ENCODE measurements at regions not wholly inside any gene's neighbourhood (a gene's known extent, or its start where the extent isn't known, plus 50 kb on each side); places are given as distances from the start of the nearest gene placed in this dataset.
"Not testable (repeated sequence)": the region's sequence is repeated elsewhere in the genome, so short reads cannot be mapped to it uniquely, and the experiment has no call there.

DNA sequence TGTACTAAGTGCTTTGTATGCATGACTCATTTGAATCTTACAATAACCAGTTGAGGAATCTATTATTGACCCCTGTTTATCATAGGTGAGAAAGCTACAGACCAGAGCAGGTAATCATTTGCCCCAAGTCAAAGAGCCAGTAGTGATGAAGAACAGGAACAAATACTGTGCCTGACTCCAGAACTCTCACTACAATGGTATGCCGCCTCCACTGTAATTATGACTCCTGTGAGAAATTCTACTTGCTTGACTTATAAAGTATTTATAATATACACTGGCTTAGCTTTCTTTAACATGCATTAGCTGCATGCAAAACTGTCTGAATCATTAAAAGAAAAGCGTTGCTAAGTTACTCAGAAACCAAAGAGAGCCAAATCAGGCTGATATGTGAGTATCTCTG is 92.6 kb downstream of the ZNF281 start:
- no peak for DNase-seq

DNA sequence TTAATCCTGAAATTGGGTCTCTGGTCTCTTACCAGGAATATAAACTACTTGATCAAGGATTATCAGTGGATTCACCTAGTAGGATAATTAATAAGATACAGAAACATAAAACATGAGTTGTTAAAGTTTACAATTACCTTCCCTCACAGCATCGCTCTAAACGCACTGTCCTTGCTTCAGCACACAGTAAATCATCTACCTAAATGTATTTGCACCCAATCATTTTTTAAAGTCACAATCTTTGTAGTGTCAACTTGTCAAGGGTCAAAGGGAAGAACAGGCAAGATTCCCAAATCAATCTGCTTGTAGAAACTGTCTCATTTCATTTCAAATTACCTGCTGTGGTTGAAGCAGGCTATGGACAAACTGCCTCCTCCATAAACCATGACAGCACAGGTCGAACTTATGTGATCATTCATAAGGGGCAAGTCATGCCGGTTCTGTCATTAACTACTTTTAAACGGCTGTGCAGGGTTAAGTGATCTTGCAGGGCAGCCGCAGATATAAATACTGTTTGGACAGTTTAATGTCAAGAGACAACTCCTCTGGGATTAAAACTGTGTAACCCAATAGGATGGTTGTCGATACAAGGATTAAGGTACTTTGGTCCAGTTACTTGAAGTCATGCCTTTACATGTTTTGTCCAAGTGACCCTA is 93.6 kb downstream of the ZNF281 start:
- DNase-seq = no peak

DNA sequence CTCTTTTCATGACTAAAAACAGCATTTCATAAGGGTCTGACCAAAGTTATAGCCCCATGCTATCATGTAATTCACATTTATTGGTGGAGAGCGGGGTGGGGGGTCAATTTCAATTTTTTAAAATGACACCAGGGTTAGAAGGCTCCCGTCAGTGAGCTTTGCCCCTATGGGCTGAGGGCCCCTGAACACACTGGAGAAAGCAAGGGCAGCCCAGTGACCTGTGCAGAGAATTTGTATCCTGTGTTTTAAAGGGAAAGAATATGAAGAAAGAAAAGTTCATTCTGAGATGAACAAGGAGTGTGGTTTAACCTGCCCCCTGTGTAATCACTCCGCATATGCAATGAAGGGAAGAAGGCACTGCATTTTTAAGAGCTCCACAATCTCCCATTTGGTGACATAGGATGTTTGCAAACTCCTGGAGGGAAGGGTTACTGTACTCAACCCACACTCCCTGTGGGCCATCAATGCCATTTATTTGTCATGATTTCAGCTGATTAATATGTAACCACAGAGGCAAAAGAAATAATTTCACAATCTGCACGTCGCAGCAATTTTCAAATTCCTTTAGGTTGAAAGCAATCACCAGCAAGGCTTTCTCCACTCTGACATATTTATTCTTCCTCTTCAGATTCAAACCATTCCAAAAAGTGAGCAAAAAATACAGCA is 95.6 kb downstream of the ZNF281 start:
- no peak for DNase-seq

DNA sequence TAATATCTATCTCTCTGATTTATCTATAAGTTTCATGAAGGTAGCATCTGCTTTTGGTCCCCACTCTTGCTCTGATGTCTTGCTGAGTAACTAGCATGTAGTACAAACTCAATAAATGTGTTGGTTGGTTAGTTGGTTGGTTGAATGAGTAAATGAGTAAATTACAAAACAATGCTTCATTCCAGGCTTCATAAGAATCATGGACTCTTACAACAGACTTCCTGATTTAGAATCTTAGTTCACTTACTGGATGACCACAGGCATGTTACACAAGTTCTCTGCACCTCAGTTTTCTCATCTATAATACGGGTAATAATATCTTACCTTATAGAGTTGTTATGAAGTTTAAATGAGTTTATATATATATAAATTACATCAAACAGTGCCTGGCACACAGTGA is 98.6 kb downstream of the ZNF281 start:
- no peak for DNase-seq

DNA sequence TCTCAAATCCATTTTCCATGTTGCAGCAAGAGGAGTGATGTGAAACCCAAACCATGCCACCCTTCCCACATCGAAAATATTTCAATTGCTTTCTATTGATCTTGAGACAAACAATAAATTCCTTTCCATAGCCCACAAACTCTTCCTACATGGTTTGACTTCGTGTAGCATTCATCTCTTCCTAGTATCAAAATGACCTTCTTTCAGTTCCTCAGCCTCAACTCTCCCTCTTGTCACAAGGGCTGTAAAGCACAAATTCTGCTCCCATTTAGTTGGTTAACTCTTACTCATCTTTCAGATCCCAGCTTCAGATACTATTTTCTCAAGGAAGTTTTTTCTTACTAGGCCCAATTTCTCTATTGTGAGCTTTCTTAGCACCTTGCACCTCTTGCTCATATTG is 99.0 kb downstream of the ZNF281 start:
- DNase-seq = no peak

DNA sequence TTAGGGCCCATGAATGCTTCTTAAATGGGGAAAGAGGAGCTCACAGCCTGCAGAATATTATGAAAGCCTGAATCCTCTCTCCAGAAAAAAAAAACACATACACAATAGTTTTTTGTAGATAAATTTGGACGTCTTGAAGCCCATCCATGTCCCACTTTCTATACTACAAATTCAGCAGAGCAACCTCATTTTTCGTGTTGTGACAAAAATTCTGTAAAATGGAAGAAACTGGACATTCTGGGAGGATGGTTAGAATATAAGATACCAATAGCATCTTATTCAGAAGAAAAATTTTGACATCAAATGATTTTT is 102.1 kb downstream of the ZNF281 start:
- no peak for DNase-seq

DNA sequence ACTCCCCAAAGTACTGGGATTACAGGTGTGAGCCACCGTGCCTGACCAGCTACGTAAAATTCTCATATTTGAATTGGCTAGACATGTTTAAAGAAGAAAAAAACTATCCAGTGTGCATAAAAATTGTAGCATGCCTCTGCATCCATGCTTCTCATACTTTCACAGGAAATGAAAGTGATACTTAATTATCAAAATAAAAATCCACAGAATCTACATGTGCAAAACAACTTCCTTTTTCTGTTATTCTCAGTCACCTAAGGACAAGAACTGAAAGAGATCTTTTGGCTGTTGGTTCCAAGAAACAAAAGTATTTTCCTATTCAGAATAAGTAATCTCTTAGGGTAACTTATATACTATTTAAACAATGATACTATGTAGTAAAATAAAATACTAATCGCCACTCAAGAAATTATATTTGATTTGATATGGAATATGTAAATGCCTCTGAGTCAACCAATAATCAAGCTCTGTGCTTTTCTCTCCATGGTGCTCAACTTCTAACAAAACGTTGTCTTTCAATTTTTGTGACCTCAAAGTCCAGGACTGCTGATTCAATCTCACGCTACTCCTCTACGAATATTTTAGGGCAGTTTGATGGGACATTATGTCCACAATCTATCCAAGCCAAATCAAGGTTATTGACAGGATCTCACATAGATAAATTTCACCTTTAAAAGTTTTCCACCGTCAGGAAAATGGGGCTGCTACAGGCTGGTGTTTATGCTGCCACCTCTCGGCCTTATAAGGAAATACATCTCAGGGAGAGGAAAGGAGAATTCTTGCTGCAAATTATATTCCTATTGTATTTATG is 102.7 kb downstream of the ZNF281 start:
- no peak for DNase-seq

DNA sequence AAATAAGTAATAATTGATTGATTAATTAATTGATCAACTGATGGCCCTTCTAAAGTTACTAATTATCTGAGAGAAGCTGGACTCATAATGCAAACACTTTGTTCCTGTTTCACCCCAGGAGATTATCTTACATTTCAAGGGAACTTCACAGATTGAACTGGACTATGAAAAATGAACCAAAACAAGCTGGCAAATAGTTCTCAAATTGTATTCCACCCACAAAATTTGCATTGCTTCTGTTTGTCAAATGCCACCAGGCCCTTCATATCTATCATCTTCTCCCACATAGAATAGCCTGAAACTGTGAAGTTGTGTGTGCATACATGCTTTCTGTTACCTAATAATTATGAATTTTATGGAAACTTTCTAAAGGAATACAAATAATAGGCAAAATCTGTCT is 104.0 kb downstream of the ZNF281 start:
- no peak for DNase-seq

DNA sequence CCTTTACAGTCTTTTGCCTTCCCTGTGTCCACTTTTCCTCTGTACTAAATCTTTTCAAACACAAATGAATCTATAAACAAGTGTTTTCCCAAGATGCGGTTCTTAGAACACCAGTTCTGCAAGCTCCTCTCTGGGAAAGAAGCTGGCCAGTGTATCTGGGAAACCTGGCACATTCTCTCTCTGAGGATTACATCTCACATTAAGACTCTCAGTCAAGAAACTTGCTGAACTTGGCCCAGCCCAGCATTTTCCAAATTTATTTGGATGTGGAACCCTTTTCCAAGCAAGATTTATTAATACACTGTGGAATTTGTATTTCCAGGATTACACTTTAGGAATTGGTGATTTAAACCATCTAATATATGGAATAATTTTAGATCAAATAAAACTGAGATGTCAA is 105.7 kb downstream of the ZNF281 start:
- DNase-seq = no peak

DNA sequence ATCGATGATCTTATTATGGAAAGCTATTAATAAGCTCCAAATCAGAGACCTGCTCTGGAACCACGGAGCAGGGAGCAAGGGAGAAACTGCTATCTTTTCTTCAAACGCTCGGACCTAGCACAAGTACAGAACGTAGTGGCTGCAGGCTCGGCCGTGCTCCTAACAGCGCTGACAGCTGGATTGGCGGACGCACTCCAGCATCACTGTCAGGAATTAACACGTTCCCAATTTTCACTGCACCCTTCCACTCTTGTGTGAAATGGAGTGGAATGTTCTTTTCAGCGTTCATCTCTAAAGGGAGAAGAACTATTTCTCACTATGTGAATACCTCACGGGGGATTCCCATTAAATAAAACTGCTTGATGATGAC is 106.9 kb downstream of the ZNF281 start:
- DNase-seq = no peak

DNA sequence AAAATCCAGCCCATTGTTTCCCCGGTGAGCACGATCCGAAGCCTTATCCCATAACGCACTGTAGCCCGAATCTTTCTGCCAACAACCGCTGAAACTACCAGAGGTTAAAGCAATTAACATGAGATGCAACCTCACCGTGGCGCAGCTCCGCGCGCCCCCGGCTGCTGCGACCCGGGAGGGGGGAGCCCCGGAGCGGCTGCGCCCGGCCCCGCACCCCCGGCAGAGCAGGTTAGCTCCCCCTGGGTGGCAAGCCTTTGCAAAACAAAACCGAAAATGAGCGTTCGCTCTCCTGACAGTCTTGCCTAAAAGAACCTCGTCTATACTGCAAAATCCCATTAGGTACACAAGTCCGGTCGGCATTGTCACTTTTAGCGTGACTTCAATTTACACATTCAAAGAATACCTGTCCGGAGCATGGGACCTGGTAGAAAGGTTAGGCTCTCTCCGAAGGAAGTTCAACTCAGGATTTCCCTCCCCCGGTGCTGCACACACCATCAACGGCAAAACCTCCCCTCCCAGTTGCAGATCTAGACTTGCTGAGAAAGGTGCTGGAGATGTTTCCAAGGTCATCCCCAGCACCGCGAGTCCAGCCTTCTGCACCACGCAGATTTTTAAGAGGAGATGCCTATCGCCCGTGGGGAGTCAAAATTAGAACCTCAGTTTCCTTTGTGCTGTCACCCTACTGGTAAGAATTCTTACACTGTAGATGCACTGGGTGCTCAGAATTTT is 107.5 kb downstream of the ZNF281 start:
- peak; percentile 57 for DNase-seq

DNA sequence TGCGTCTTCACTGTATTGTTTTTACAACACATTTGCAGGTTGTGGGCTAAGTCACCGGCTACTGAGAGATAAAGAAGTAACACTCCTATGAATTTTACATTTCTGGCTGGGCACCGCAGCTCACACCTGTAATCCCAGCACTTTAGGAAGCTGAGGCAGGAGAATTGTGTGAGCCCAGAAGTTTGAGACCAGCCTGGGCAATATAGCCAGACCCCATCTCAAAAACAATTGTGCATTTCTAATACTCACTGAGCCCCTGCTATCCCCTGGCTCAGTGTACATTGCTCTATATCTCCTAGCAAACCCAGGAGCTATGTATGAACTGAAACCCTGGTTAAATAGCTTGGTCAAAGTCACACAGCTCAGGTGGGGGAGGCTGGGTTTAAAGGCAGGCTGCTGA is 108.7 kb downstream of the ZNF281 start:
- DNase-seq = no peak

DNA sequence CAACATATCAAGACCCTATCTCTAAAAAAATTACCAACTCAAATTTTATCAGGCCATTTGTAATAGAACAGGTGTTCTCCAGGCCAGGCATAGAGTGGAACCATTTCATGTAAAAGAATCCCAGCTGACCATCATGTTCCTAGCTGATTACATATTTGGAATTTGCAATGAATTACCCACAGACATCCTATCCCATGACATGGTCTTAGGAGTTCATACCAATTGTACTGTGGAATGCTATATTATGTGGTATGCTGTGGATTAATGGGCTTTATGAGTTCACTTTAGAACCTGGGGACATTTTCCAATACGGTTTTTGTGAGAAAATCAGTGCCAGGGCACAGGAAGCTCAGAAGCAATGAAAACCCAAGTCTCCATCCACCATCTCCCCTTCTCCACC is 110.3 kb downstream of the ZNF281 start:
- DNase-seq = no peak

DNA sequence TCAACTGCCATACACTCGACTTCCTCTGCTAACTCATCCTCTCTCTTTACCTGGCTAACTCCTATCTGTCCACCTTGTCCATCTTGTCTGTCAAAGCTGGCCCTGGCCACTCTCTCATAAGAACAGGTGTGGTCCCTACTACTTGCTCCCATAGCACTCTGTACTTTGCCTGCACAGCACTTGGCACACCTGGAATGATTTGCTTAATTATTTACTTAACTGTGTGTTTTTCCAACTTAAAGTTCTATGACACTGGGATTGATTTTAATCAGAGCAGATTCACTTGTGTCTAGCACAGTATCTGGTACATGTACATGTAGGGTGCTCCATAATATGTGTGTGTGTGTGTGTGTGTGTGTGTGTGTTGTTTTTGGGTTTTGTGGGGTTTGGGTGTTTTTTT is 111.6 kb downstream of the ZNF281 start:
- DNase-seq = no peak

DNA sequence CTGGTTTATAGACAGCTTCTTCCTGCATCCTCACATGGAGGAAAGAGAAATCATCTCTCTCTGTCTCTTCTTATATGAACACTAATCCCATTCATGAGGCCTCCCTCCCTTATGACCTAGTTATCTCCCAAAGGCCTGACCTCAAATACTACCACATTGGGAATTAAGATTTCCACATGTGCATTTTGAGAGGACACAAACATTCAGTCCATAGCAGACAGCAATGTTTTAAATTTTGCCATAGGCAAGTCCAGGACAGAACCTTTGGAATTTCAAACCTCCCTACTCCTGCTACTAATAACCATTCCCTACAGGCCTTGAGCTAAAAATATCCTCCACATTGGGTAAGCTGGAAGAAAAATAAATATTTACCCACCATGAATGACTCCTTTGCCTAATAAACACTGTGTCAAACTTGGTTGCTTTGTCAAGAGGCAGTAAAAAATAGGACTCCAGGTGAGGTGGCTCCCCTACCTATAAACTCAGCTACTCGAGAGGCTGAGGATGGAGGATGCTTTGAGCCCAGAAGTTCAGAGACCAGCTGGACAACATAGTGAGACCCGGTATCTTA is 113.7 kb downstream of the ZNF281 start:
- no peak for DNase-seq

DNA sequence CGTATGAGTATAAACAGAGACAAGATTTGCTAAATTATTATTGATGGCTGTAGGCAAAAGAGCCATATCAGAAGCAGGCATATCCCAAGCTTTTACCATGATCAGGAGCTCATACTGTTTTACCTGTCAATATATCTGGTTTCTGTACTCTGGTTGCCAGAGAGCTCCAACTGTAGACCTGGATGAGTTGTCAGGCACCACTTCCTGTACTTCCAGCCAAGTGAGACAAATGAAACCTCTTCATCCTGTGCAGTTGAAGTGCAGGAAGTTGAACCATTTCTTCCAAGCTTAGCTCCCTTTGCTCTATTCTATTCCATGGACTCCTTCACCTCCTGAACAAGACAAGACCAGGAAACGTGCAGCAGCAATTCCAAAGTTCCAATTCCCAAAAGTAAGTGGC is 115.6 kb downstream of the ZNF281 start:
- DNase-seq = no peak

DNA sequence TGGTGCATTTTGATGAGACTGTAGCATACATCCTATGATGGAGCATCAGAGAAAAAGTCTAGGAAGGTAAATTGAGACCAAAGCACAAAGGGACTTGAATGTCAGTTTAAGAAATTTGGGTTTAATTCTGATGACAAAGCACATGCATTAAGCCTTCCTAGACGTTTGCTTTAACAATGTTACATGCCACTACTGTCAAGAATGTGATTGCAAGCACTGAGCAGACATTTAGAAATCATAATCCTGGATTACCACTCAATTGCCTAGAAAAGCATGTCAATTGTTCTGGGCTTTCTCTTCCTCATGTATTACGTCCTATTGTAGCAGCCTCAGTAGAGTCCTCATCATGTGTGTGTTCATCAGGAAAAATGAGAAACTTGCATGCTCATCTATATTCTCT is 117.1 kb downstream of the ZNF281 start:
- DNase-seq = no peak

DNA sequence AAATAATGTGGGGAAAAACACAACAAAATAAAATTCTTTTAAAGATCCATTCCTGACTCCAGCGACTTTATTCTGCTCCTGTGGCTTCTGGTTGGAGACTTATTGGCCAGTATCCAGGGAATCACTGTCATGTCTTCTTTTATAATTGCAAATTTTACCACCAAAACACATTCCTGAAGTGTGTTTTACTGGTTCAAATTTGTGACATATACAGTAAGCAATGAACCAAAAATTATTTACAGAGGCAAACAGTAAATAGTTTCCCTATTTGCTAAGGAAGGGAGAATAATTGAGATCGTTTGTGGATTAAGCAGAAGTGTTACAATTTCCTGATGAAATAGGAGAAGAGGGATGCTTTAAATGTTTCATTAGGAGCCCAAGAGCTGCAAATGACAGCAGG is 118.7 kb downstream of the ZNF281 start:
- DNase-seq = no peak

DNA sequence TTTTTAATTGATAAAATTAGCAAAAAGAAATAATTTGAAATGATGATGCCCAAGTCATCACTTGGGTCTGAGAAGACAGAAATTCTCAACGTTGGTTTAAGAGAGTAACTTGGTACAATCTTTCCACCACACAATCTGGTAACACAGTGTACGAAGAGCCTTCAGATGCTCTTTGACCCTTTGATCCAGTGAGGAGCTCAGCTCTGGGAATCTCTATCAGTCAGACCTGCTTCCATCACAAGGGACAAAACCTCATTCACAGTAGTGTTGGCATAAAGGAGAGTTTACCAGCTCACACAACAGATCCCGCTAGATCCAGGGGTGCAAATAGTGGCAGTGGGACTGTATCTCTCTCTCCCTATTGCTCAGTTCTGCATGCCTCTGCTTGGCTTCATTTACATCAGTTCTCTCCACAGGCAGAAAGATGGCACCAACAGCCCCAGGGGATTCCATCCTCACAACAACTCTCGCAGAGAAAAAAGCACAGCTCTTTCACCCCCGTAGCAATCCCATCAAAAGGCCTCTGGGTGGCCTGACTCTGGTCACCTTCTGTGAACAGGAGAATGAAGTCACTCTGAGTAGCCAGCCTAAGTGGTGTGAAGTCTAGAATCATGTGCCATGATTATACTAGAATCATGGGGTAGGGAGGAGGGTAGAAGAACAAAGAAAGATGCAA is 119.7 kb downstream of the ZNF281 start:
- DNase-seq = peak; percentile 75

DNA sequence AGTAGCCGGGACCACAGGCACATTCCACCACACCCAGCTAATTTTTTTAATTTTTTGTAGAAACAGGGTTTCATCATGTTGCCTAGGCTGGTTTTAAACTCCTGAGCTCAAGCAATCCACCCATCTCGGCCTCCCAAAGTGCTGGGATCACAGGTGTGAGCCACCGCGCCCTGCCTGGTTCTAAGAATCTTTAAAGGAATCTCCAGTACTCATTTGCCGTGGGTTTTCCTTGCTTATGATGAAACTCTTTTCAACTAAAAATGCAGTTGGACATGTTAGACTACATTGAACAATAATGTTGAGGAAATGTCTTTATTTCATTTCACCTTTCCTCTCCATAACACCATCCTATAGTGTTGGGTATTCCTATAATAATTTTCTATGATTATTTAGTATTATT is 121.6 kb downstream of the ZNF281 start:
- no peak for DNase-seq

DNA sequence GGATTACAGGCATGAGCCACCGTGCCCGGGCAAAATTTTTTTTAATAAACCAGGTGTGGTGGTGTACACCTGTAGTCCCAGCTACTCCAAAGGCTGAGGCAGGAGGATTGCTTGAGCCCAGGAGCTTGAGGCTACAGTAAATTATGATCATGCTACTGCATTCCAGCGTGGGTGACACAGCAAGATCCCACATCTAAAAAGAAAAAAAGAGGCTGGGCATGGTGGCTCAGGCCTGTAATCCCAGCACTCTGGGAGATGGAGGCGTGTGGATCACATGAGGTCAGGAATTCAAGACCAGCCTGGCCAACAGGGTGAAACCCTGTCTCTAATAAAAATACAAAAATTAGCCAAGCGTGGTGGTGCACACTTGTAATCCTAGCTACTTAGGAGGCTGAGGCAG is 125.6 kb downstream of the ZNF281 start:
- DNase-seq = not testable (repeated sequence)

DNA sequence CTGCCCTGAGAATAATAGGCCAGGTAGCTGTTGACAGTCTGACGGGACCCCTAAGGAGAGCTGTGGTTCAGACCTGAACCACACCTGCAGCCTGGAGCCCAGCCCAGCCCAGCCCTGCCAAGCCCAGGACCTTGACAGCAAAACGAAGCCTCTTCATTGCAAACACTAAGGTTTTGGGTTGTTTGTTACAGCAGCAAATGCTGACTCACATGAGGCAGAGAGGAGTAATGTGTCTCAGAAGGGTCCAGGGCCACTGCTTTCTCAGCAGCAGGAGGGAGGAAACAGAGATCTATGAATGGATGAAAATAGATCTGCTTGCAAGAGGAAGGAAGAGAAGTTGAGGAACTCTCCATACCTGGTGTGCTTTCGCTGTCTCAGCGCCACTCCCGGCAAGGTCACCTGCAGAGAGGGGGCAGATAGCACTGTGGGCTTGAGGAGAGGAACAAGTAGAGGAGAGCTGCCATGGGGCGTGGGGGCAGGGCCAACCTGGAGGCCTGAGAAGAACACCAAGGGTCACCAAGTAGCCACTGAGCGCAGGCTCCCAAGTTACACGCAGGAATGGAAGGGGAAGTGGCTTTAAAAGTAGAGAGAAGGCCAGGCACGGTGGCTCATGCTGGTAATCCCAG is 127.2 kb downstream of the ZNF281 start:
- no peak for DNase-seq

Data from islet precursor cell (in vitro differentiated cells).